NT2/D1 (cell line): ENCODE measurements at regions not wholly inside any gene's neighbourhood (a gene's known extent, or its start where the extent isn't known, plus 50 kb on each side); places are given as distances from the start of the nearest gene placed in this dataset.

ENCODE experiments used
- SUZ12 ChIP-seq: IDR thresholded peaks from 2 replicates; pipeline ENCODE4 v1.6.1; 2011; ENCODE audit not compliant: insufficient read length, insufficient read depth; ENCODE audit errors: extremely low read depth
- ZNF274 ChIP-seq: IDR thresholded peaks from 2 replicates; pipeline ENCODE4 v1.6.1; 2011; ENCODE audit warnings: mild to moderate bottlenecking, low read depth, low read length

GRCh38 chr20:56916345-56916622 is 287.2 kb downstream of the TFAP2C start:
- no peak for TF ChIP-seq SUZ12
- TF ChIP-seq ZNF274, result no peak
